WTC11 (cell line): ENCODE measurements at regions not wholly inside any gene's neighbourhood (a gene's known extent, or its start where the extent isn't known, plus 50 kb on each side); places are given as distances from the start of the nearest gene placed in this dataset.
"Not testable (repeated sequence)": the region's sequence is repeated elsewhere in the genome, so short reads cannot be mapped to it uniquely, and the experiment has no call there.

Experiments
- CTCF ChIP-seq: fragments of 200-600 bp; IDR thresholded peaks from 2 replicates; pipeline ENCODE4 v1.8.0; 2022; ENCODE audit warnings: antibody characterized with exemption
- USF2 ChIP-seq: sonication (generic); formaldehyde crosslinking; IDR thresholded peaks from 2 replicates; pipeline ENCODE4 v1.8.1; 2023; ENCODE audit warnings: mild to moderate bottlenecking, missing genetic modification reagents, moderate library complexity
- ZBTB21 ChIP-seq: sonication (generic); formaldehyde crosslinking; IDR thresholded peaks from 2 replicates; pipeline ENCODE4 v1.8.1; 2023; ENCODE audit warnings: mild to moderate bottlenecking, missing genetic modification reagents, borderline replicate concordance

GRCh38 chr9:65401456-65402045 lies 116.5 kb upstream of the FOXD4L5 start:
- TF ChIP-seq CTCF; ZBTB21; USF2 (CRISPR knock-in tag): not testable (repeated sequence)
